OCI-LY3 (cell line): ENCODE measurements at regions not wholly inside any gene's neighbourhood (a gene's known extent, or its start where the extent isn't known, plus 50 kb on each side); places are given as distances from the start of the nearest gene placed in this dataset.

Experiments used
- H2AFZ ChIP-seq: fragments of 200-600, 300-600 bp; shearing (Covaris generic); 2 replicates; pipeline ENCODE4 v1.6.0; 2014; ENCODE audit warnings: antibody characterized with exemption, low read depth, low read length
- H3K27ac ChIP-seq: fragments of 200-600, 300-600 bp; sonication (generic); 2 replicates; pipeline ENCODE4 v1.5.1; 2014; ENCODE audit warnings: mild to moderate bottlenecking, low read length, moderate library complexity, mixed read lengths
- H3K27me3 ChIP-seq: fragments of 200-600, 300-600 bp; sonication (generic); 2 replicates; pipeline ENCODE4 v1.6.1; 2014; ENCODE audit warnings: low read depth, low read length, mixed read lengths
- H3K36me3 ChIP-seq: fragments of 200-600, 300-600 bp; sonication (generic); replicated peaks from 2 replicates; pipeline ENCODE3; 2014; ENCODE audit warnings: low read depth, low read length, mixed read lengths
- H3K4me1 ChIP-seq: fragments of 300-600, 200-600 bp; sonication (generic); 2 replicates; pipeline ENCODE4 v1.6.1; 2014; ENCODE audit warnings: low read length, mixed read lengths
- H3K4me2 ChIP-seq: fragments of 200-600, 300-600 bp; sonication (generic); 2 replicates; pipeline ENCODE4 v1.6.1; 2014; ENCODE audit warnings: low read length, mixed read lengths
- H3K4me3 ChIP-seq: fragments of 300-600, 200-600 bp; sonication (generic); 2 replicates; pipeline ENCODE4 v1.5.1; 2014; ENCODE audit warnings: antibody characterized with exemption, mild to moderate bottlenecking, low read length, moderate library complexity
- H3K79me2 ChIP-seq: fragments of 300-600, 200-600 bp; shearing (Covaris generic); 2 replicates; pipeline ENCODE4 v1.6.1; 2014; ENCODE audit warnings: mild to moderate bottlenecking, low read length, mixed read lengths
- H3K9ac ChIP-seq: fragments of 300-600, 200-600 bp; shearing (Covaris generic); 2 replicates; pipeline ENCODE4 v1.6.0; 2014; ENCODE audit warnings: mild to moderate bottlenecking, low read length, moderate library complexity
- H3K9me3 ChIP-seq: fragments of 200-600, 300-600 bp; shearing (Covaris generic); 2 replicates; pipeline ENCODE4 v1.6.1; 2014; ENCODE audit warnings: low read length, mixed read lengths; ENCODE audit not compliant: insufficient read depth
- H4K20me1 ChIP-seq: fragments of 200-600, 300-600 bp; sonication (generic); 2 replicates; pipeline ENCODE4 v1.6.1; 2016; ENCODE audit warnings: low read length, mixed read lengths; ENCODE audit not compliant: insufficient read depth
- CTCF ChIP-seq: fragments of 200-600, 300-600 bp; sonication (generic); IDR thresholded peaks from 2 replicates; pipeline ENCODE4 v1.5.1; 2014; ENCODE audit warnings: antibody characterized with exemption, low read length, low read depth
- EZH2phosphoT487 ChIP-seq: fragments of 200-600 bp; shearing (Covaris generic); IDR thresholded peaks from 2 replicates; pipeline ENCODE4 v1.6.1; 2018; ENCODE audit warnings: antibody characterized with exemption, mixed run types, low read depth

DNA sequence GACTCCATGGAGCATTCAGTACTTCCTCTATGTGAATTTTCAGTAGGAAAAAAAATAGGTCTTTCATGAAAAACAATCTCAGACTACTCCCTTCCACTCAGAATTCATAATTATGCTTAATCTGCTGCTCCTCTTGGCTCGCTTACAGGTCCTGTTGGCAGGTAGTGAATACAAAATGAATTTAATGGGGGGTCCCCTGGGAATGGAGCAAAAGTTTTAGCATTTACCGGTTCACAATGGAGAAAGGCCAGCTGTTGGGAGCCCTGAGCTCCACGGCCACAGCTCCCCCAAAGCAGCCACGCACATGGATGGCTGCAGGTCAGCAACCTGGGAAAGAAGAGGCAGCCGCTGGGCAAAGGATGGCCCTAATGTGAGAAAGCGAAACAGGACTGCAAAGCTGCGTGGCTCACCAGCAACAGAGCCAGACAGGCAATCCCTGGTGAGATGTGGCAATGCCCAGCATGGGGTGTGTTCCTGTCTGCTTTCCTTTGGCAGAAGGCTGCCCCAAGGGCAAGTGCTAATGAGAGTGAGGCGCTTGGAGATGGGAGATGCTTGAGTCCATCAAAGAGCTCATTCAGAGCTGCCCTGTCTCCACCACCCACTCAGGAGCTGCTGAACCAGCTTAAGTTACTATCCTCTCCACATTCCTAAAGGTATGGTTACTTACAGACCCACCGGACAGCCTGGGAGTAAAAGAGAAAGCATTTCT is 447.4 kb downstream of the EPHA4 start:
- no peak overlapping the region for H3K9ac ChIP-seq
- peaks cover 3% of the 10 kb centered on the region for H3K36me3 ChIP-seq
- H3K79me2 ChIP-seq = no peaks in the 10 kb centered on the region
- TF ChIP-seq EZH2phosphoT487 (no peak), CTCF (no peak)
- H3K27ac ChIP-seq = no peak overlapping the region
- H3K9me3 ChIP-seq = peaks cover 10% of the 10 kb centered on the region; the same call in 1 of the 2 replicates
- H3K27me3 ChIP-seq = no peaks in the 10 kb centered on the region
- H3K4me2 ChIP-seq = no peak overlapping the region
- H3K4me1 ChIP-seq = peaks cover 23% of the 10 kb centered on the region
- H3K4me3 ChIP-seq = no peak overlapping the region
- no peaks in the 10 kb centered on the region for H4K20me1 ChIP-seq
- no peak overlapping the region for H2AFZ ChIP-seq

GRCh38 chr2:221125691-221126090 is 446.4 kb downstream of the EPHA4 start:
- peaks cover 7% of the 10 kb centered on the region for H3K36me3 ChIP-seq
- H3K4me1 ChIP-seq = peaks cover 24% of the 10 kb centered on the region
- no peak overlapping the region for H3K4me2 ChIP-seq
- H3K27me3 ChIP-seq = no peaks in the 10 kb centered on the region
- TF ChIP-seq EZH2phosphoT487 (no peak), CTCF (no peak)
- peaks cover 10% of the 10 kb centered on the region; the same call in 1 of the 2 replicates for H3K9me3 ChIP-seq
- H4K20me1 ChIP-seq = no peaks in the 10 kb centered on the region
- no peak overlapping the region for H2AFZ ChIP-seq
- H3K79me2 ChIP-seq = no peaks in the 10 kb centered on the region
- no peak overlapping the region for H3K4me3 ChIP-seq
- no peak overlapping the region for H3K27ac ChIP-seq
- H3K9ac ChIP-seq = no peak overlapping the region

- no peak overlapping the region for H2AFZ ChIP-seq
- no peaks in the 10 kb centered on the region for H3K79me2 ChIP-seq
- H3K4me3 ChIP-seq = no peak overlapping the region
- H4K20me1 ChIP-seq = no peaks in the 10 kb centered on the region
- peaks cover 51% of the 10 kb centered on the region for H3K4me1 ChIP-seq
- H3K9ac ChIP-seq = no peak overlapping the region
- H3K27me3 ChIP-seq = no peaks in the 10 kb centered on the region
- TF ChIP-seq CTCF (no peak), EZH2phosphoT487 (no peak)
- H3K9me3 ChIP-seq = peaks cover 10% of the 10 kb centered on the region; the same call in 1 of the 2 replicates
- peaks cover 11% of the 10 kb centered on the region for H3K36me3 ChIP-seq
- H3K27ac ChIP-seq = no peak overlapping the region
- H3K4me2 ChIP-seq = no peak overlapping the region
Measured at GRCh38 chr2:221129657-221130056, 442.4 kb downstream of the EPHA4 start.

DNA sequence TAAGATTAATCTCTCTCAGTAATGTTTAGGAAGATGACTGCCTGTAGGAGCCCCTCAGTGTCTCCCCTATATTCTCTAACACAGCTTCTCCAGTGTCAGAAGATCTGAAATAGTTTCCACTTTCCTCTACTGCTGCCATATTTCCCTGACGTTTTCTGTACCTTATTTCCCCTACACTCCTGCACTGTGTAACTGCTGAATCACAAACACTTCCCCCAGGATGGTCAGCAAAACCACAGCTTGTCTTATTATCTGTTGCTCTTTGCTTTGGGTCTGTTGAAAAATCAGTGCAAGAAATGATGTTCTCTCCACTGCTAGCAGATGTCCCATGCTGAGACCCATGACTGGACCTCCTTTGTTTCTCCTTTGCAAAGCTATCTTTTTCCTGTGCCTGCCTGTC is 441.7 kb downstream of the EPHA4 start:
- H3K27me3 ChIP-seq = no peaks in the 10 kb centered on the region
- H3K27ac ChIP-seq = peak overlapping the region; percentile 99
- H3K36me3 ChIP-seq = peaks cover 12% of the 10 kb centered on the region
- H3K9ac ChIP-seq = no peak overlapping the region
- H2AFZ ChIP-seq = no peak overlapping the region
- TF ChIP-seq CTCF (no peak), EZH2phosphoT487 (no peak)
- H3K4me1 ChIP-seq = peaks cover 59% of the 10 kb centered on the region
- H3K4me3 ChIP-seq = no peak overlapping the region
- peaks cover 10% of the 10 kb centered on the region; the same call in 1 of the 2 replicates for H3K9me3 ChIP-seq
- H3K4me2 ChIP-seq = no peak overlapping the region
- no peaks in the 10 kb centered on the region for H3K79me2 ChIP-seq
- H4K20me1 ChIP-seq = no peaks in the 10 kb centered on the region
